ENCODE measurements at regions not wholly inside any gene's neighbourhood (a gene's known extent, or its start where the extent isn't known, plus 50 kb on each side); places are given as distances from the start of the nearest gene placed in this dataset.

- H3K4me3 Mint-ChIP-seq (ENCODE audit: unreplicated experiment), result no peak overlapping the region
- H3K27ac Mint-ChIP-seq (ENCODE audit: unreplicated experiment), result no peak overlapping the region
- no peak for DNase-seq (ENCODE audit: low spot score)
- TF ChIP-seq, protein P1, sequence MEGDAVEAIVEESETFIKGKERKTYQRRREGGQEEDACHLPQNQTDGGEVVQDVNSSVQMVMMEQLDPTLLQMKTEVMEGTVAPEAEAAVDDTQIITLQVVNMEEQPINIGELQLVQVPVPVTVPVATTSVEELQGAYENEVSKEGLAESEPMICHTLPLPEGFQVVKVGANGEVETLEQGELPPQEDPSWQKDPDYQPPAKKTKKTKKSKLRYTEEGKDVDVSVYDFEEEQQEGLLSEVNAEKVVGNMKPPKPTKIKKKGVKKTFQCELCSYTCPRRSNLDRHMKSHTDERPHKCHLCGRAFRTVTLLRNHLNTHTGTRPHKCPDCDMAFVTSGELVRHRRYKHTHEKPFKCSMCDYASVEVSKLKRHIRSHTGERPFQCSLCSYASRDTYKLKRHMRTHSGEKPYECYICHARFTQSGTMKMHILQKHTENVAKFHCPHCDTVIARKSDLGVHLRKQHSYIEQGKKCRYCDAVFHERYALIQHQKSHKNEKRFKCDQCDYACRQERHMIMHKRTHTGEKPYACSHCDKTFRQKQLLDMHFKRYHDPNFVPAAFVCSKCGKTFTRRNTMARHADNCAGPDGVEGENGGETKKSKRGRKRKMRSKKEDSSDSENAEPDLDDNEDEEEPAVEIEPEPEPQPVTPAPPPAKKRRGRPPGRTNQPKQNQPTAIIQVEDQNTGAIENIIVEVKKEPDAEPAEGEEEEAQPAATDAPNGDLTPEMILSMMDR (IDR thresholded peaks at IDR 0.05; ENCODE audit: unreplicated experiment), result no peak
- no peaks in the 10 kb centered on the region for H3K9me3 Mint-ChIP-seq (ENCODE audit: unreplicated experiment)
- H3K27me3 Mint-ChIP-seq (ENCODE audit: unreplicated experiment), result peaks cover 1% of the 10 kb centered on the region
- H3K4me1 Mint-ChIP-seq (ENCODE audit: unreplicated experiment), result peaks cover 4% of the 10 kb centered on the region
- no peaks in the 10 kb centered on the region for H3K36me3 Mint-ChIP-seq (ENCODE audit: low read depth, unreplicated experiment)
These were observed 502.3 kb downstream of the EIPR1 start for GRCh38 chr2:2875296-2875695.

- peaks cover 1% of the 10 kb centered on the region for H3K27me3 Mint-ChIP-seq (ENCODE audit: unreplicated experiment)
- H3K36me3 Mint-ChIP-seq (ENCODE audit: low read depth, unreplicated experiment), result no peaks in the 10 kb centered on the region
- no peak overlapping the region for H3K27ac Mint-ChIP-seq (ENCODE audit: unreplicated experiment)
- TF ChIP-seq, protein P1 (IDR thresholded peaks at IDR 0.05; ENCODE audit: unreplicated experiment), result no peak
- DNase-seq (ENCODE audit: low spot score), result no peak
- H3K4me1 Mint-ChIP-seq (ENCODE audit: unreplicated experiment), result peaks cover 4% of the 10 kb centered on the region
- no peak overlapping the region for H3K4me3 Mint-ChIP-seq (ENCODE audit: unreplicated experiment)
- no peaks in the 10 kb centered on the region for H3K9me3 Mint-ChIP-seq (ENCODE audit: unreplicated experiment)
These were observed 502.8 kb downstream of the EIPR1 start for GRCh38 chr2:2874805-2875204.

DNA sequence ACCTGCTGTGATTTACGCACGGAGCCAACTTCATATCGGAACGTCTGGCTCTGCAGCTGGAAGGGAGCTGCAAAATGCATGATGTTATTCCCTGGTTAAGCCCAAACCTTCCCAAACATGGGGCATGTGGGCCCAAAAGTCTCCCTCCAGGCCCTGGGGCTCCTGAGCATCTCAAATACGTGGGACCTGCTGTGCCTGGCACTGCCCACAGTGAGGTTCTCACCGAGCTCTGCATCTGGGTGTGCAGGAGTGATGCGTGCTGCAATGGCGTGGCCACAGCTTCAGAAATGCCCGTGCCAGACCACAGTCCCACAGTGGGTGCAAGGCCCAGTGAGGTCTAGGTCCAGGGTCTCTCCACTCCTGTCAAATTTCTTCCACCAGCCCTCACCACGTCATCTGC is 503.3 kb downstream of the EIPR1 start:
- Mint-ChIP-seq H3K27me3 (ENCODE audit: unreplicated experiment) (peaks cover 1% of the 10 kb centered on the region), H3K4me1 (ENCODE audit: unreplicated experiment) (peaks cover 4% of the 10 kb centered on the region), H3K9me3 (ENCODE audit: unreplicated experiment) (no peaks in the 10 kb centered on the region), H3K27ac (ENCODE audit: unreplicated experiment) (no peak overlapping the region), H3K36me3 (ENCODE audit: low read depth, unreplicated experiment) (no peaks in the 10 kb centered on the region), H3K4me3 (ENCODE audit: unreplicated experiment) (no peak overlapping the region)
- no peak for DNase-seq (ENCODE audit: low spot score)
- TF ChIP-seq, protein P1 (IDR thresholded peaks at IDR 0.05; ENCODE audit: unreplicated experiment), result no peak

- TF ChIP-seq, protein P1 (IDR thresholded peaks at IDR 0.05; ENCODE audit: unreplicated experiment), result no peak
- no peak for DNase-seq (ENCODE audit: low spot score)
- no peaks in the 10 kb centered on the region for H3K36me3 Mint-ChIP-seq (ENCODE audit: low read depth, unreplicated experiment)
- H3K4me1 Mint-ChIP-seq (ENCODE audit: unreplicated experiment), result peaks cover 4% of the 10 kb centered on the region
- no peaks in the 10 kb centered on the region for H3K27me3 Mint-ChIP-seq (ENCODE audit: unreplicated experiment)
- no peak overlapping the region for H3K4me3 Mint-ChIP-seq (ENCODE audit: unreplicated experiment)
- H3K27ac Mint-ChIP-seq (ENCODE audit: unreplicated experiment), result no peak overlapping the region
- no peaks in the 10 kb centered on the region for H3K9me3 Mint-ChIP-seq (ENCODE audit: unreplicated experiment)
These were observed 504.2 kb downstream of the EIPR1 start for GRCh38 chr2:2873450-2873811.

DNA sequence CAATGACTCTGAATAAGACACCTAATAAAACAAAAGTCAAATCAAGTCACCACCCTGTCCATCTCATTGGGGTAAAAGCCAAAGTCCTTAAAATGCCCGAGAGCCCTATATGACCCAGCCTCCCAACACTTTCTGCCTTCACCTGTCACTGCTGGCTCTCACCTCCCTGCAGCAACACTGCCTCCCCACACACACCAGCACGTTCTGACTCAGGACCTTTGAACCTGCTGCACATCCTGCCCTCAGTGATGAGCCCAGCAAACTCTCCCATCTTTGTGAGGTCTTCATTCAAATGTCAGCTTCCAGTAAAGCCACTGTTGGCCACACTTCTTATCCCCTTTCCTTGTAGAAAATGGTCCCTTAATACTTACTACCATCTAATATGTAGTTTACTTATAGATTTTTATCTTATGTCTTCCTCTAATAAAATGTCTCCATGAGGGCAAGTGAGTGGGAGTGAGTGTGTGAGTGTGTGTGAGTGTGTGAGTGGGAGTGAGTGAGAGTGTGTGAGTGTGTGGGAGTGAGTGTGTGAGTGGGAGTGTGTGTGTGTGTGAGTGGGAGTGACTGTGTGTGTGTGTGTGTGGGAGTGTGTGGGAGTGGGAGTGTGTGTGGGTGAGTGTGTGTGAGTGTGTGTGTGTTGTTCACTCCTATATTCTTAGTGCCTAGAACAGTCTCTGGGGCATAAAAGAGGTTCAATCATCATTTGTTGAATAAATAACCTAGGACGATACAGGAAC is 504.7 kb downstream of the EIPR1 start:
- no peak for DNase-seq (ENCODE audit: low spot score)
- Mint-ChIP-seq H3K27ac (ENCODE audit: unreplicated experiment) (no peak overlapping the region), H3K4me1 (ENCODE audit: unreplicated experiment) (peaks cover 4% of the 10 kb centered on the region), H3K9me3 (ENCODE audit: unreplicated experiment) (no peaks in the 10 kb centered on the region), H3K27me3 (ENCODE audit: unreplicated experiment) (no peaks in the 10 kb centered on the region), H3K4me3 (ENCODE audit: unreplicated experiment) (no peak overlapping the region), H3K36me3 (ENCODE audit: low read depth, unreplicated experiment) (no peaks in the 10 kb centered on the region)
- TF ChIP-seq, protein P1 (IDR thresholded peaks at IDR 0.05; ENCODE audit: unreplicated experiment), result no peak

Data from endothelial cell (in vitro differentiated cells).